ENCODE measurements at regions not wholly inside any gene's neighbourhood (a gene's known extent, or its start where the extent isn't known, plus 50 kb on each side); places are given as distances from the start of the nearest gene placed in this dataset.

DNA sequence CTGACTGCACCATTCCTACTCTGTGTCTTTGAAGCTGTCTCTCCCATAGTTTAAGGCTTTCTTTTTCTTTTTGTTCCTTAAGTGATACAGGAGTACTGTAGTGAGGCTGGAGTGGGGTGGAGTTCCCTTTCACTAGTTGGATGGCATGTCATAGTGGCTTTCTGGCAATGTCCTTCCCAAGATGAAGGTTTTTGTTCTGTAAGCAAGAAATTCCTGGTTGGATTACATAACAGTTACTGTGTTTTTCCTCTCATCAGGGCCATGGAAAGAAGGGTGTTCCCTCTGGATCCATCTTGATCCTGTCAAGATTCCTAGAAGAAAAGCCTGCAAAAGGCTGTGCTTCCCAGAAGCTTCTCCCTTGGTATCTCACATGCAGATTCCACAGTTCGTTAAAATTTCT, 84.2 kb downstream of the ACKR3 start:
- in situ Hi-C loops (cut with HindIII; ENCODE audit: low sequenced_read_pairs) = no loop called here

DNA sequence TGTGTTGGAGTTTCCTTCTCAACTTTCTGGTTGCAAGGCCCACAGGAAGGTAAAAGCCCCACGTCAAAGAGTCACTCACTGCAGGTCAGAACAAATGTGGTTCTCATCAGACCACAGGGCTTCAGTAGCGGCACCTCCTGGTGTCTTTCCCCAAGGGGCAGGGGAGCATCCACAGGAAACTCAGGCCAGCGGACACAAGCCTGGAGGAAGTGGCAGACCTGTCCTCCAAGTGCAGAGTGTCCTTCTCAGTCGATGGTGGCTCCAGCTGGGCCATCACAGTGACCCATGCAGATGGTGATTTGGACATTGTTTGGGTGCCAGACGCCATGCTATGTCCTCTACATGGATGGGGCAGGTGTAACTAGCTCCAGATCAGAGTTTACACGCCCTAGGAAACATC, 84.9 kb downstream of the ACKR3 start:
- in situ Hi-C loops (cut with HindIII; ENCODE audit: low sequenced_read_pairs) = no loop called here

- in situ Hi-C loops (cut with HindIII; ENCODE audit: low sequenced_read_pairs) = no loop called here
Measured at GRCh38 chr2:236656166-236656565, 86.5 kb downstream of the ACKR3 start.

DNA sequence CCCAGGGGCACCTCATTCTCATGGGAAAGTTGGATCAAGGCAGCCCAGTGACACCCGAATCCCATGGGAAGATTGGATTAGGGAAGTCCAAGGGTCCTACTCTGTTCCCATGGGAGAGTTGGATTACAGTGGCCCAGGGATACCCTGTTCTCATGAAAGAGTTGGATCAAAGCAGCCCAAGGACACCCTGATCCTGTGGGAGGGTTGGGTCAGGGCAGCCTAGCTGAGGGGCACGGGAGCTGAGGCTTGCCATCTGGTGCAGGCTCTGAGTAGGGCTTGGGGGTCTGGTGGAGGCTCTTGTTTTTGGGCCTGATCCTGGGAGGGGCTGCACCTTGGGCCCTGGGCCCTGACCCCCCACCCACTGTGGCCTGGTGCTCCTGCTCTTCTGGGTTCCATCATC, 87.1 kb downstream of the ACKR3 start:
- in situ Hi-C loops (cut with HindIII; ENCODE audit: low sequenced_read_pairs) = no loop called here

DNA sequence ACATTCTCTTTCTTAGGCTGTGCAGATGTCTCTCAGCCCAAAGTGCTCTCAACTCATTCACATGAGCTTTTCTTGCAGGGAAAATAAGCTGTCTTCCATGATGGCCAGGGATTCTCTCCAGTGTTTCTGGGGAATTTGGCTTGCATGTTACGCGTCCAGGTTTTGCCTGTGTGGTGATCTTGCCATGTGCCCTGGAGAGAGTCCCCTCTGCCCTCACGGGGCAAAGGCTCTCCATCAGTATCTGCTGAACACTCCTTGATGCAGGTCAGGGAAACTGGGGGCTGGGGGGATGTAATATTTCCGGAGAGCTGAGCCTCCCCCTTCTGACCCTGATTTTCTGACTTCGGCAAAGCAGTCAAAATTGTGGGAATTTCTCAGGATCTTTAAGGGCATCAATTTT, 87.6 kb downstream of the ACKR3 start:
- in situ Hi-C loops (cut with HindIII; ENCODE audit: low sequenced_read_pairs) = no loop called here

- in situ Hi-C loops (cut with HindIII; ENCODE audit: low sequenced_read_pairs) = no loop called here
Measured at GRCh38 chr2:236657801-236658200, 88.2 kb downstream of the ACKR3 start.

DNA sequence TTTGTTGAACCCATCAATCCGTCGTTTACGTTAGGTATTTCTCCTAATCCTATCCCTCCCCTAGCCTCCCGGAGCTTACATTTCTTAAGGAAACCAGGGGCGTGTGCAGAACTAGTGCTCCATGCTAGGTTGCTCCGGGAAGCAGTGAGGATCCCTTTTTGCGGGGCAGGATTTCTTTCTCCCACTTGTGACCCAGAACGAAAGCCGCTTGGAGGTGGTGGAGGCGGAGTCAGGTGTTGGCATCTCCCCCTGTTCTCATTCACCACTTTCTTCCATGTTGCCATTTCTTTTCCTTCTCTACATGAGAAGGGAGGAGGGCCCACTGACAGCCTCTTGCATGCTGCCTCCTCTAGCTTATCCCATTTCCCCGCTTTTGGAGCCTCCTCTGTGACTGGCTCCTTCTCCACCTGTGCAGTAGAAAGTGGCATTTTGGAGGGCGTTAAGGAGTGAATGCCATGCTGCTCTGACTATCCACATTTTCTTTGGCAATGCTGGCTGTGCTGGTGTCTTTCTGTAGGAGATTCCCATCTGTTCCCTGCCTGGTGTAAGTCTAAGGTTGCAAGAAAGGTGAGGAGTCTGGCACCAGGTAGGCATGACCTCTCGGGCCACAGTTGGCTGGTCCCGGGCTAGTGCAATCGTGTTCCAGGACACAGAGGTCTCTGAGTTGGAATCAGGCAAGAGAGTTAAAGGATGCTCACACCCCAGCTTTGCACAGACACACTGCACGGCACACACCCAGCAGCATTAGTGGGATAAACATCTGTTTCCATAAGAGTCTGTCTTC, 89.5 kb downstream of the ACKR3 start:
- in situ Hi-C loops (cut with HindIII; ENCODE audit: low sequenced_read_pairs) = no loop called here

- in situ Hi-C loops (cut with HindIII; ENCODE audit: low sequenced_read_pairs) = no loop called here
Measured at GRCh38 chr2:236659758-236660150, 90.1 kb downstream of the ACKR3 start.

DNA sequence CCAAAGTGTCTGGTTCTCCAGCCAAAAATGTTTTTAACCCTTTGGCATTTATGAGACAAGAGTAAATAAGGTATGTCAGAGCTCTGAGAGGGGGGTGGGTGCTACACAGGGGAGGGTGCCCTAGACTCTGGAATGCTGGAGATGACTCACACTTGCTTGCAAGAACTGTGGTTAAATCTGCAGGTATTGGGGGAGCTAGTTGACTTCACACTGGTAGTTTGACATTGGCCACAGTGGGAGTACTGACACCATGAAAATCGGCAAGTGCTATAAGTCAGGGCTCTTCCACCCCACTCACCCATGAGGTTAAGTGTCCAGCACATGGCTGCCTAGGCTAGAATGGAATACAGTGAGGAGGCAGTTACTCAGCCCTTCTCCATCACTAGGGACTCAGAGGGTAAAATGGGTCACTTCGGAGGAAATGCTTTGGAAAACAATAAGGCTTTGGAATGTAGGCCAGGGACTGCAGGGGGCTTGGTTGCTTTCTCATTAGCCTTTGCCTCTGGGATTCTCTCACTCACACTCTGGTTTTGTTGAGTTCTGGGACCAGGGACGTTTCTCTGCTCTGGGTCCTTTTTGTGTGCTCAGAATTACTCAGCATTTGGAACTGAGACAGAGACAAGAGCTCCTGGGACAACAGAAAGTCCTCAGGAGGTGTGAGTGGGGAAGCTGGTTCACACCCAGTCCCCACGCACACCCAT, 91.6 kb downstream of the ACKR3 start:
- in situ Hi-C loops (cut with HindIII; ENCODE audit: low sequenced_read_pairs) = no loop called here

DNA sequence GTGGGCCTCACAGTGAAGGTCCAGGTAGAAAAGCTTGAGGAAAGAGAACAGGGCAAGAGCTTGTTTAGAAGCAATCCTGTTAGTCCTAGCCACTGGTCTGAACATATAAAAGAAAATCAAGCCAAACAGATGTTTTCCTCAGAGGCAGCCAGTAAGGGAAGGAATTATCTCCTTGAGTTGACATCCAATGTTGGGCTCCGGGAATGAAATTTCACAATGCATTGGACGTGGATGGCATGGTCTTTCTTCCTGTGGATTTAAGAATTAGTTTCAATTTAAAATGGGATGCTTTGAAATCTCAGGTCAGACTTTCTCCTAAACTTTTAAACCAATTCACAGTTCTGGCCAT, 92.1 kb downstream of the ACKR3 start:
- in situ Hi-C loops (cut with HindIII; ENCODE audit: low sequenced_read_pairs) = no loop called here

GRCh38 chr2:236662231-236663185, 92.9 kb downstream of the ACKR3 start:
- in situ Hi-C loops (cut with HindIII; ENCODE audit: low sequenced_read_pairs) = no loop called here

DNA sequence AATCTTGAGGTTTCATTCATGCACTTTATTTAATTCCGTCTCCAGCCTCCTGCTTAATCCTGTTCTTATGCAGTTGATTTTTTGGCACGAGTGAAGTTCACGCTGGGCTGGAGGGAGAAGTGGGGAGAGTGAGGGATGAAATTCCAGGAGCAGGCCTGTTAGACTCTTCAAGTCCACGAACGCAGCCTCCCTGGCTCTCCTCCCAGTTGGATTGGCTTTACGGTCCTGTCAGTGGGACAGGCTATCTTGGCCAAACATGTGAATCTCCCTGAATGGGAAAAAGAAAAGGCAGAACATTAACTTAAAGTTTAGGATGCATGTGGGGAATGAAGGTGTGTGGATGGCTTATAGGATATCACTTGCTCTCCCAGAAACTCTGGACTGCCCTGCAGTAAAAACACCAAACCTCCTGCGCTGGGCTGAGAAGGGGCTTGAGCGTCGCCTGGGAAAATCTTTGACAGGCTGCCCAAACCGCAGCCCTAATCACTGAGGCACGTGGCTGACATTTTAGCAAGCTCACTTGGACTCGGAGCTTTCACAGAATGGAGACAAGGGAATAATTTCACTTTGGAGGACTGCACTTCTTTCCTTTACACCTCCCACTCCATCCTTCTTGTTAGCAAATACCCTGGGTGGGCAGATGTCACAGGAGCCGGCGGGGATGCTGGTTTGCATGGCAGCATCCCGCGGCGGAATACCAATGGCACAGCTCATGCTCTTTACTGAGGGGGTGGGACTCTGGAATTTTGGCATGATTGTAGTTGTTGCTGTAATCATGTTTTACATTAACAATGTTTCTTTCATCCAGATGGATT, 93.9 kb downstream of the ACKR3 start:
- in situ Hi-C loops (cut with HindIII; ENCODE audit: low sequenced_read_pairs) = no loop called here

DNA sequence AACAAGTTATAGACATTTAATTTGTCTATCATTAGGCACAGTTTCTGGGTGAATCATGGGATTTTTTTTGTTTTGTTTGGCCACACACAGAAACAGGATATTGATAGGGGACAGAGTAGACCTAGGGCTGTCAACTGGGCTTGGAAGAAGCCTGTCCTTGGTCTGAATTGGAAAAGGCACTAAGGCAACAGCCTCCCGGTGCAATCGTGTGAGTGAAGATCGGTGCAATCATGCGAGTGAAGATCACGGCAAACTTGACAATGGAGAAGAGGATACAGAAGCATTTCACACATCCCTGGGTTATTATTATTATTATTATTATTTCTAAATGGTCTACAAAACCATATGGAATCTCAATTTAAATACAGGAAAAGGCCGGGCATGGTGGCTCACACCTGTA, 94.5 kb downstream of the ACKR3 start:
- in situ Hi-C loops (cut with HindIII; ENCODE audit: low sequenced_read_pairs) = no loop called here

- in situ Hi-C loops (cut with HindIII; ENCODE audit: low sequenced_read_pairs) = no loop called here
Measured at GRCh38 chr2:236665101-236665500, 95.5 kb downstream of the ACKR3 start.

DNA sequence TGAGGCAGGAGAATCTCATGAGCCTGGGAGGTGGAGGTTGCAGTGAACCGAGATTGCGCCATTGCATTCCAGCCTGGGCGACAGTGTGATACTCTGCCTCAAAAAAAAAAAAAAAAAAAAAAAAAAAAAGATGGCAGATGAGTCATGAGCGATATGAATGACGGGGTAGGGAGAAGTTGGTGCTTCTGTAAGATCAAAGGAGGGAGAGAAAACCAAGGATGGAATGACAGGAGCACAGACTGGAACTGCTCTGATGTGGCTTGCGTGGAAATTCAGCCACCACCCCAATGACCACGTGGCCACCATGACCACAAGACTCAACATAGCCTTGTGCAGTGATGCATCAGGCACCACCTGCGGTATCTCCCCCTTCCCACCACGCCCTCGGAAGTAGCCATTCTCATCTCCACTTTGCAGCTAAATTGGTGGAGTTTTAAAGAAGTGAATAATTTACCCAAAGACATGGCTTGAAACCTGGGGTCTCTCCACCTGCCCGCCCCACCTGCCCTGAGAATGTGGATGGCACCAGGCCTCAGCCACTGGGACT, 96.0 kb downstream of the ACKR3 start:
- in situ Hi-C loops (cut with HindIII; ENCODE audit: low sequenced_read_pairs) = no loop called here

GRCh38 chr2:236666646-236667204, 97.1 kb downstream of the ACKR3 start:
- in situ Hi-C loops (cut with HindIII; ENCODE audit: low sequenced_read_pairs) = no loop called here

DNA sequence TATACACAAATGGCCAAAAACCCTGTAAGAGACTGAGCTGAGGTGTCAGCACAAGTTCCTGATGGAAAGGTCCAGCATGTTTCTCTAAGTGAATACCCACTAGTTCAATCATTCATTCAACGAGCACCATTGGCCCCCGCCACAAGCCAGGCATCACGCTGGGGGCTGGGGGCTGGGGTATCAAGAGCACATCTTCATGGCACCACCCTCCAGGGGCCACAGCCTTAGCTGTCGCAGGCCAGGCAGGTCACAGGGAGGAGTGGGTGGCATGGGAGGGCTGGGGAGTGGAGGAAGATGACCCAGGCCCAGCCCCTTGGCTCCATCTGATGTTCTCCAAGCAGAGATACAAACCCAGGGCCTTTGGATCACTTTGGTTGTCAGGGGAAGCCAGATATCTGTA, 97.9 kb downstream of the ACKR3 start:
- in situ Hi-C loops (cut with HindIII; ENCODE audit: low sequenced_read_pairs) = no loop called here

DNA sequence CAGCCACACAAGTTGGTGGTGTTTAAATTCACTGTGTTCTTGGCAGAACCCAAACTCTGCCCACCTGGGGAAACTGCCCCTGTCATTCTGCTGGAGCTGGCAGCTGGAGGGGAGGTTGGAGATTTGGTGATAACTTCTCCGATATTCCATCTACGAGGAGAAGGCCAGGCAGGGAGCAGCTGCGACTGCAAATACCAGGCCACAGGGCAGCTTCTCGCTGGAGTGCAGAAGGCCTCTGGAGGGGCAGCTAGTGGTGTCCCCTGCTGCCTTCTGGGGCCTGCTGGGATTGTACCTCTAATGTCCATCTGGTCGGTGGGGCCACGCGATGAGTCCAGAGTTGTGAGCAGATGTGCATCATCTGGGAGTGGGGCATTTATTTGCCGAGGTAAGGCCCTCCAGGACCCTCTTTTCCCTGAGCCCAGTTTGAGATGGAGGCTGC, 98.9 kb downstream of the ACKR3 start:
- in situ Hi-C loops (cut with HindIII; ENCODE audit: low sequenced_read_pairs) = no loop called here

DNA sequence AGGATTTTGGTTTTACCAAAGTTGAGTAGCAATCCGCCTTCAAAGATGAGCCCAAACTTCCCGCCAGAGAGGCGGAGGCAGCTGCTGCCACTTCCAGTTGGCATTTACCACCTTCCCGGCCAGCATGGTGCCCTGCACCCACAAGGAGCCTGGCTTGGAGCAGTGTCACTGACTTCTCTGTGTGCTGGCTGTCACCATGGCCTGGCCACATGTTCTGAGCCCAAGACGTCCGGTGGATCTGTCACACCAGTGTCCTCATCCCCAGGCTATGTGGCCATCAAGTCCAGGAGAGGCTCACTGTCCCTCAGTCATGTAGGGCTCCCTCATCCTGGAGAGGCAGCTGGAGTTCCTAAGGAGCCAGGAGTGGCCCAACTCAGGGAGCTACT, 100.6 kb downstream of the ACKR3 start:
- in situ Hi-C loops (cut with HindIII; ENCODE audit: low sequenced_read_pairs) = no loop called here

DNA sequence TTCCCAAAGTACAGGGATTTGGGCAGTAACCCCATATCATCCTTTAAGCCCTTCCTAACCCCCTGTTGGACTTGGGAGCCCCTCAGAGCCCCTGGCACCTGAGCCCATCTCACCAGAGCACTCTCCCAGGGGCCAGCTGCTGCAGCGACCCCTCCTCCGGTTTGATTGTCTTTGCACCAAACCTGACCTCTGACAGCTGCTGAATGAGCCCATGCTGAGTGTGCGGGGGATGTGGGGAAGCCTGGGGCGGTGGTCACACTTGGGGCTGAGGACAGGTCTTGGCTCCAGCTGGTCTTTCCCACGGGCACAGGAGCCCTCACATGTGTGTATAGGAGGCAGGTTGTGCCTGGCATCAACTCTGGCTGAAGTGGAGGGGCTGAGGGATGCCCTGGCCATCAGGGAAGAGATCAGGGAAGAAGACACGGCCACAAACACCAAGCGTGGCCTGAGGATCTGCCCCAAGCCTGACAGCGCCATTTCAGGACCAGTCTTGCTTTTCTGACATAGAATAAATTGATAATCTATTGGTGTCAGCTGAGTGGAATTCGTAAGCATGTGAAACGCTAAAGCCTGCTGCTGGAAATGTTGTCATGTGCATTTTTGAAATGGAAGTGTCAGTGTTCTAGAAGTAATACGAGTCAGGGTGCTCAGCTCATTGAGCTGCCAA, 102.4 kb downstream of the ACKR3 start:
- in situ Hi-C loops (cut with HindIII; ENCODE audit: low sequenced_read_pairs) = no loop called here
